GM21576 (cell line): ENCODE measurements at regions not wholly inside any gene's neighbourhood (a gene's known extent, or its start where the extent isn't known, plus 50 kb on each side); places are given as distances from the start of the nearest gene placed in this dataset.
"Not testable (repeated sequence)": the region's sequence is repeated elsewhere in the genome, so short reads cannot be mapped to it uniquely, and the experiment has no call there.

Experiments used
- ATAC-seq: cut with Tn5 transposase; IDR thresholded peaks from one replicate; pipeline ENCODE4 v1.9.1; 2021; ENCODE audit warnings: mild to moderate bottlenecking, moderate library complexity; ENCODE audit not compliant: unreplicated experiment

- ATAC-seq: not testable (repeated sequence)
Observed at GRCh38 chr1:166784646-166785045, 54.6 kb upstream of the POGK start.

DNA sequence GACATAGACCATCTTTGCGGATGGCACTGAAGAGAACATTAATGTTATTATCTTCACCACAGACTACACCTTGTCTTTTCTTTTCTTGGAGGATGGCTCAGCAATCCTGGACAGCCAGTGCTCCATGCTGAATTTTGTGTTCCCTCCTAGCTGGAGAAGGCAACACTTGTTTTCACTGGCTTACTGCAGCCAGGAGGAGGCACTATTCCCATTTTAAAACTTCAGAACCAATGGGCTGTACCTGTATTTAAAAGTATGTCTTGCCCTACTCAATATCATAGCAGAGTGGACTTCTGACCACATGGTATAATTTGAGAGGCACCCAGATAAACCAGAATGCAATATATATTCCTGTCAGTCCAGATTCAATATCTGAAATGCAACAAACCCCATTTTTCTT is 53.3 kb upstream of the POGK start:
- ATAC-seq: no peak

DNA sequence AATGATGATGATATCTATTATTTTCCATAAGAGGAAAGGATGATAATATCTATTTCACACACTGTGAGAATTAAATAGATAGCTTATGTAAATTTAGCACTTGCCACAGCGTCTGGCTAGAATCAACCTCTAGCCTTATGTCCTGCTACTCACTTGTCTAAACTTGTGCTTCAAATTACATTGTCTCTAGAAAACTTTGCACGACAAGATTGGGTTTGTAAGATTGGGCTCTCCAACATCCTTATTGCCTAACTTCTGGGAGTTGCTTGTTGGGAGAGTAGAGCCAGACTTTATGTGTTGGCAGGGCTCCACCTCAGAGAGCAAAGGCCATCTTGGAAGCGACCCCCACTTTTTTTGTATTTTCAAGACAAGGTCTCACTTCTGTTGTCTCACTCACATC is 50.0 kb upstream of the POGK start:
- no peak for ATAC-seq
